Lung (tissue), 11 donors: ENCODE measurements at regions not wholly inside any gene's neighbourhood (a gene's known extent, or its start where the extent isn't known, plus 50 kb on each side); places are given as distances from the start of the nearest gene placed in this dataset.

Experiments
- ATAC-seq: fragments of 200-7000 bp; cut with Tn5 transposase; one replicate; pipeline ENCODE4 v1.9.1; 2020; ENCODE audit warnings: moderate number of reproducible peaks; ENCODE audit not compliant: insufficient read depth, low FRiP score
- DNase-seq, 3 donors: peaks; one replicate each; pipeline ENCODE4 v3.0.0-alpha.2; 2013 to 2017
- H3K27ac ChIP-seq, 2 donors: one replicate each; pipeline ENCODE4 v1.5.1; 2013; ENCODE audit warnings: mild to moderate bottlenecking in 2 of 2, moderate library complexity in 2 of 2, control low read depth in 1 of 2, inconsistent platforms in 1 of 2, low read depth in 1 of 2, low read length in 1 of 2
- H3K27me3 ChIP-seq, 3 donors: one replicate each; pipeline ENCODE4 v1.5.1; 2013; ENCODE audit warnings: low read length in 2 of 3; ENCODE audit not compliant: control insufficient read depth in 3 of 3, insufficient read depth in 3 of 3
- H3K36me3 ChIP-seq, 4 donors: one replicate each; pipeline ENCODE4 v1.5.1; 2013; ENCODE audit warnings: low read length in 4 of 4, mild to moderate bottlenecking in 1 of 4, moderate library complexity in 1 of 4; ENCODE audit not compliant: control insufficient read depth in 4 of 4, insufficient read depth in 4 of 4
- H3K4me1 ChIP-seq, 5 donors: one replicate each; pipeline ENCODE4 v1.5.1; 2013; ENCODE audit warnings: low read length in 5 of 5, mild to moderate bottlenecking in 2 of 5, moderate library complexity in 1 of 5; ENCODE audit not compliant: control insufficient read depth in 5 of 5, insufficient read depth in 5 of 5
- H3K4me3 ChIP-seq: one replicate; pipeline ENCODE4 v1.5.1; 2013; ENCODE audit warnings: mild to moderate bottlenecking, control low read depth, moderate library complexity
- H3K9ac ChIP-seq, 2 donors: one replicate each; pipeline ENCODE4 v1.5.1; 2013; ENCODE audit warnings: low read length in 2 of 2, control low read depth in 1 of 2; ENCODE audit not compliant: insufficient read depth in 1 of 2
- H3K9me3 ChIP-seq, 4 donors: one replicate each; pipeline ENCODE4 v1.5.1; 2013; ENCODE audit warnings: low read length in 3 of 4, mild to moderate bottlenecking in 1 of 4, moderate library complexity in 1 of 4; ENCODE audit not compliant: control insufficient read depth in 4 of 4, insufficient read depth in 3 of 4
- CTCF ChIP-seq: IDR thresholded peaks from 2 replicates; pipeline ENCODE4 v1.5.1; 2012; ENCODE audit warnings: mild to moderate bottlenecking; ENCODE audit errors: control extremely low read depth, extremely low read depth
- WGBS, 2 donors: extraction: QIAGEN DNeasy Blood & Tissue Kit; methylation state at CpG; one replicate each; pipeline ENCODE4 v1.1.7; 2013; 5-methylcytosine and 5-hydroxymethylcytosine counted together
- donor health status: control.
- donor health status: control.
- donor health status: Bipolar disorder and iron deficiency.
- donor health status: healthy.
- donor health status: DM: yes; HTN: yes; CAD: no.

- Histone ChIP-seq H3K9ac (no peak overlapping the region), H3K9me3 (peaks cover 0 to 7% (median 3%) of the 10 kb centered on the region in 4 donors), H3K27me3 (no peaks in the 10 kb centered on the region), H3K27ac (no peak overlapping the region), H3K4me3 (no peak overlapping the region), H3K36me3 (no peaks in the 10 kb centered on the region), H3K4me1 (peaks cover 0 to 20% (median 3%) of the 10 kb centered on the region in 5 donors)
- WGBS, 2 donors, result 95 to 96% methylated on average over 1 of the region's 1 CpG
- TF ChIP-seq CTCF, result no peak
- ATAC-seq (no peak), DNase-seq (no peak)
These were observed 382.6 kb upstream of the AKR1E2 start for GRCh38 chr10:4443419-4443818.

- ATAC-seq, result no peak
- no peaks in the 10 kb centered on the region for H3K36me3 ChIP-seq
- peaks cover 0 to 19% (median 0%) of the 10 kb centered on the region in 5 donors for H3K4me1 ChIP-seq
- WGBS, 2 donors, result 94% methylated on average over 4 of the region's 4 CpGs
- no peak overlapping the region for H3K9ac ChIP-seq
- TF ChIP-seq CTCF, result no peak
- H3K4me3 ChIP-seq, result no peak overlapping the region
- peaks cover 0 to 7% (median 3%) of the 10 kb centered on the region in 4 donors for H3K9me3 ChIP-seq
- H3K27ac ChIP-seq, result no peak overlapping the region
- H3K27me3 ChIP-seq, result no peaks in the 10 kb centered on the region
- no peak for DNase-seq
These were observed 383.7 kb upstream of the AKR1E2 start for GRCh38 chr10:4442296-4442695.

- DNase-seq (no peak), ATAC-seq (no peak)
- H3K27me3 ChIP-seq, result no peaks in the 10 kb centered on the region
- no peaks in the 10 kb centered on the region for H3K36me3 ChIP-seq
- WGBS, 2 donors, result 79 to 86% methylated on average over 5 of the region's 5 CpGs
- TF ChIP-seq CTCF, result no peak
- peaks cover 0 to 7% (median 3%) of the 10 kb centered on the region in 4 donors for H3K9me3 ChIP-seq
- no peak overlapping the region for H3K9ac ChIP-seq
- no peak overlapping the region for H3K4me3 ChIP-seq
- peaks cover 0 to 22% (median 0%) of the 10 kb centered on the region in 5 donors for H3K4me1 ChIP-seq
- H3K27ac ChIP-seq, result no peak overlapping the region
These were observed 385.7 kb upstream of the AKR1E2 start for GRCh38 chr10:4440260-4440659.

- Histone ChIP-seq H3K27ac (no peak overlapping the region), H3K4me1 (peaks cover 0 to 22% (median 0%) of the 10 kb centered on the region in 5 donors), H3K36me3 (no peaks in the 10 kb centered on the region), H3K9me3 (no peaks in the 10 kb centered on the region), H3K9ac (no peak overlapping the region), H3K27me3 (no peaks in the 10 kb centered on the region), H3K4me3 (no peak overlapping the region)
- WGBS, 2 donors, result 35 to 46% methylated on average over 1 of the region's 1 CpG
- DNase-seq (peak in 1 of 3 donors; percentile 23), ATAC-seq (no peak)
- TF ChIP-seq CTCF, result no peak
These were observed 388.2 kb upstream of the AKR1E2 start for GRCh38 chr10:4437791-4438190.
